ENCODE measurements at regions not wholly inside any gene's neighbourhood (a gene's known extent, or its start where the extent isn't known, plus 50 kb on each side); places are given as distances from the start of the nearest gene placed in this dataset.
A peak's percentile ranks its signal among the peaks of the same experiment; 100 is the strongest.
"Not testable (repeated sequence)": the region's sequence is repeated elsewhere in the genome, so short reads cannot be mapped to it uniquely, and the experiment has no call there.

DNA sequence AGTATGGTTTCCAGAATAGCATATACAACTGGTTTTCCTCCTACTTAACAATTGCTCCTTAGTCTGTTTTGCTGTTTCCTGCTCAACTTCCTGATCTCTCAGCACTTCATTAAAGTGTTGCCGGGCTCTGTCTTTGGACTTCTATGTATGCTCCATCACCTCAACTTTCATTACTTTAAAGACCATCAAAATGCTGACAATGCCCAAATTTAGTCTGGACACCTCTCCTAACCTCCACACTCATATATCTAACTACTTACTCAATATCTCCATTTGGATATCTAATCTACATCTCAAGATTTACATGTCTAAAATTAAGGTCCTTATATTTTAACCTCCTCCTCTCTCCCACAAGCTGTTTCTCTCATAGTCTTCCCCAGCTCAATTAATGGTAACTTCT lies 54.4 kb upstream of the LGR5 start:
- DNase-seq = no peak

DNA sequence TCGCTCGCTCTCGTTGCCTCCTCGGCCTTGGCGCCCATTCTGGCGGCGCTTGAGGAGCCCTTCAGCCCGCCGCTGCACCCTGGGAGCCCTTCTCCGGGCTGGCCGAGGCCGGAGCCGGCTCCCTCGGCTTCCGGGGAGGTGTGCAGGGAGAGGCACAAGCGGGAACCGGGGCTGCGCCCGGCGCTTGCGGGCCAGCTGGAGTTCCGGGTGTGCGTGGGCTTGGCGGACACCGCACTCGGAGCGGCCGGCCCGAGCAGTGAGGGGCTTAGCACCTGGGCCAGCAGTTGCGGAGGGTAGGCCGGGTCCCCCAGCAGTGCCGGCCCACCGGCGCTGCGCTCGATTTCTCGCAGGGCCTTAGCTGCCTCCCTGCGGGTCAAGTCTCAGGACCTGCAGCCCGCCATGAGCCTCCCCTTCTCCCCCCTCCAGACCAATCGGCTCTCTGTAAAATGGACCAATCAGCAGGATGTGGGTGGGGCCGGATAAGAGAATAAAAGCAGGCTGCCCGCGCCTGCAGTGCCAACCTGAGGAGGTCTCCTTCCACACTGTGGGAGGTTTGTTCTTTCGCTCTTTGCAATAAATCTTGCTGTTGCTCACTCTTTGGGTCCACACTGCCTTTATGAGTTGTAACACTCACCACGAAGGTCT lies 62.8 kb upstream of the LGR5 start:
- DNase-seq = not testable (repeated sequence)

DNA sequence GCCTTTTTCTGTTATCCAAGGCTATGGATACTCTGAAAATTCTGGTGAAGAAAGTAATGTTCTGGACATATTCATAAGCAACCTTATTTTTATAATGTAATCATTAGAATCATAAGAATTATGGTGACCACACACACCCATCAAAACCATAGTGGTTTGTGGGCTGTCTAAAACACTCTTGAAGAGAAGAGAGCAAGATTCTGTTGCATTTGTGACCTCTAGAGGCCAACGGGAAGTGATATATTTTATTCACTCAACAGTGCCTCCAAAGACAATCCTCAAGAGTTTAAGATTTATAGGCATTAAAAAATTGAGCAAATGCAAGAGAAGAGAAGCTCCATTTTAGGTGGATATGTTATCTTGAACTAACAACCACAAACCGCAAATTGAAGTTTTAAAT lies 68.5 kb upstream of the LGR5 start:
- no peak for DNase-seq

DNA sequence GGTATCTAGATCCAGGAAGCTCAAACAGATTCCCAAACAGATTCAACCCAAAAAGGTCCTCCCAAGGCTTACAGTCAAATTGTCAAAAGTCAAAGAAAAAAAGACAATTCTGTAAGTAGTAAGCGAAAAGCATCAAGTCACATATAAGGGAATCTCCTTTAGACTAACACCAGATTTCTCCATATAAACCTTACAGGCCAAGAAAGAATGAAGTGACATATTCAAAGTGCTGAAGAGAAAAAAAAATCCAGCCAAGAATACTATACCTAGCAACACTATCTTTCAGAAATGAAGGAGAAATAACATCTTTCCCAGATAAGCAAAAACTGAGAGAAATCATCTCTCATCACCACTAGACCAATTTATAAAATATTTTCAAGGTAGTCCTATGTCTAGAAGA lies 79.6 kb upstream of the LGR5 start:
- no peak for DNase-seq

DNA sequence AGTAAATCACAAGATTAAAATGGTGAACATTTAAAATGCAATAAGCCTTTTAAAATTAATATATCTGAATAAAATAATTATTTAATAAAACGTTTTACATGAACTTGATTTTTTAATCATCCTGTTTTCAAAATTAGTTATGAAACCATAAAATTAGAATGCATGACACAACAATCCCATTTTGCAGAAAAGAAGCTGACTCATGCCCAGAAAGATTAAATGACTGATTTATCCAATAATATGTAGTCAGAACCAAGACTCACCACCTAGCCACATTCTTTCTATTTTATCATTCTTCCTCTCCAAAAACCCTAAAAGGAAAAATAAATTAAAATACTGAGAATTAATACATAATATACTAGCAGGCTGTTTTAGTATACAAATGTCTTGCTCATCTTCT lies 83.0 kb upstream of the LGR5 start:
- DNase-seq = no peak

DNA sequence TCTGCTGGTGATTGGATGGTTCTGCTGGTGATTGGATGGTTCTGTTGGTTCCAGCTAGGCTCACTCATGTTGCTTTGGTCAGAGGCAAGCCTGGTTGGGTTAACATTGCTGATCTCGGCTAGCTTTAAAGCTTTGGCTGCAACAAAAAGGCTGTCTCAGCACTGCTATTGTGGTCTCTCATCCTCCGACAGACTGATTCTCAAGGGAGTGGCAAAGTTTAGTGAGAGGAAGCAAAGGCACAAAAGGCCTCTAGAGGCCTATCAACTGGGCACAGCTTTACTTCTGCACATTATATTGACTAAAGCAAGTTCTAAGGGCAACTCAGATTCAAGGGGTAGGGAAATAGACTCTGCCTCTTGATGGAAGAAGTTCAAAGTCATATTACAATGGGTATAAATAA lies 84.7 kb upstream of the LGR5 start:
- no peak for DNase-seq

DNA sequence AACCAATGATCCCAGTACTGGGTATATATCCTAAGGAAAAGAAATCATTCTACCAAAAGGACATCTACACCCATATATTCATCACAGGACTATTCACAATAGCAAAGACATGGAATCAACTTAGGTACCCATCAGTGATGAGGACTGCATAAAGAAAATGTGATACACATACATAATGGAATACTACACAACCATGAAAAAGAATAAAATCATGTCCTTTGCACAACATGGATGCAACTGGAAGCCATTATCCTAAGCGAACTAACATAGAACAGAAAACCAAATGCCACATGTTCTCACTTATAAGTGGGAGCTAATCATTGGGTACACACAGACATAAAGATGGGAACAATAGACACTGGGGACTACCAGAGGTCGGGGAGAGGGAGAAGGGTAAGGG lies 86.0 kb upstream of the LGR5 start:
- no peak for DNase-seq

DNA sequence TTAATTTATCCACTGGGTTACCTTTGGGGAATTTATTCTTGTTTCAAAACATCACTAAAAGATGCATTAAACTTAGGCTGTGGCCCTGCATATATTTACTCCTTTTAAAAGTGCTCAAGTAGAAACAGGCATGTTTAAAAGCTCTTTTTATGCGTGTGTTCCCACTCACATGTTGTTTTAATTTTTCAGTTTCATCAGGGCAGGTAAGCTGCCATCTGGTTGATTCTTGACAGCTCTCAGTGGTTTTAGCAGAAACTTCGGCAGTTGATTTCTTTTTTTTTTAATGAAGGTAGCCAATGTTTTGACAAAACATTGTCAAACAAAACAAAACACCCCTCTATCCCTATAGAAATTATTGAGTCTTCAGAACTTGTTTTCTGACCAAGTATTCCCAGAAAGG lies 89.6 kb upstream of the LGR5 start:
- no peak for DNase-seq

DNA sequence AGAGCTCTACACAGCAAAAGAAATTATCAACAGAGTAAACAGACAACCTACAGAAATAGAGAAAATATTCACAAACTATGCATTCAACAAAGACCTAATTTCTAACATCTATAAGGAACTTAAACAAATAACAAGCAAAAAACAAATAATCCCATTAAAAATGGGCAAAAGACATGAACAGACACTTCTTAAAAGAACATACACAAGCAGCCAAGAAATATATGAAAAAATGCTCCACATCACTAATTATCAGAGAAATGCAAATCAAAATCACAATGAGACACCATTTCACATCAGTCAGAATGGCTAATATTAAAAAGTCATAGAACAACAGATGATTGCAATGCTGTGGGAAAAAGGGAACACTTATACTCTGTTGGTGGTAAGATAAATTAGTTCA lies 100.7 kb upstream of the LGR5 start:
- DNase-seq = no peak

DNA sequence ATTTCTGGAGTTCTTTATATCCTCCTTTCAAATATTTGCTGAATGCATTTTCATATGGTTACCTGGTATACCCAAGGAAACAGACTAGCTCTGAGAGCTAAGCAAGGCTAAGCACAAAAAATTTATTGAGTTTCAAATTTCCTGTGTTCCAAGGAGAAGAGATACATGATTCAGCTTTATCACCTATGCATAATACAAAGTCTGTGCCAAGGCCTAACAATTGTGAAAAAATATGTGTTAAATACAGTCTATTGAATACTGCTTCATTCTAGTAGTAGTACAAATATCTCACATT lies 103.7 kb upstream of the LGR5 start:
- no peak for DNase-seq

DNA sequence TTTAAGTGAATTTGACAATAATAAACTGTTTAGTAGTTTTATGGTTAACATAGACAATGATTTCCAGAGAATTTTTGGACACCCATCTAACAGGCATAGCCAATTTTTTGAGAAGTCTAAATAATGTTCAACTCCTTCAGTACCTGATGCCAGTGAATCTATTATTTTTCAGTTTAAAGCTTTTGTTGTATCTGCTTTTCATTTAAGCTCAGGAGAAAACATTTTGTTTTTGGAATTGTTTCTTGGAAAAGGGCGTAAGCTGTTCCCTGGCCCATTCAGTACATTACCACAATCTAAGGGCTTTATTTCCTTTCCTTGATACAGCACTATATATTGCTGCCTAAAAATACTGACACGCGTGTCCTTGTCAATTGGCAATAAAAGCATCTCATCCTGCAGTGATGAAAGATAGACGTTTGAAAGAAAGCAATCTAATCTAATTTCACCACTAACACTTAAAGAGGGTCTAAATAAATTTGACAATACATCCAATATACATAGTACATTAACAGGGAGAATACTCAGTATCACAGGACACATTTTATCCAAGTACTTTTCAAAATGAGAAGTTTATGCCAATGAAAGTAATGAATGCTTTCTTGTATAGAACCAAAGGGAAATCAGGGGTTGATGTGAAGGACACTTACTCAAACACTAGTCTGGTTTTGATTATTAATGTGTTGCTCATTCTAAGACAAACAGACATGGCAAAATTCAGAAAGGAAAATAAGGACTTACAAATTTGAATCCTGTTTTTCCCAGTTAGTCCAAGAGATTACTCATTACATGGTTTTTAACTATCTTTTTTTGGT lies 104.2 kb upstream of the LGR5 start:
- peak; percentile 18 for DNase-seq

DNA sequence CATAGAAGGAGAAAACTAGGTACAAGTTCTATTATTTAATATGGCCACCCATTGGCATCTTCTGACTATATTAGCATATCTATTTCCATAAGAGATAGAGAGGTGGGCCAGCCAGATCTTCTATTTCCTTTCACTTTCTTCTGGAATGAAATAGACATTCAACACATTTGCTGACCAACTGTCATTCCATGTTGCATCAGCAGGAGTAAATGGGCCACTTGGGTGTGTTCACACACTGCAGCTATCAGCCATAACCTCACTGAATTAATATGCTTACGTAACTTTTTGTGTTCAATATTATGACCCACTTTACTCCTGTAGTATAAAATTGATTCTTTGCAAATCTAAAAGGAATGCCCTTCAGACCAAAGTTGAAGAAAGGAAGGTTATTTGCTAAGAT lies 106.2 kb upstream of the LGR5 start:
- no peak for DNase-seq

DNA sequence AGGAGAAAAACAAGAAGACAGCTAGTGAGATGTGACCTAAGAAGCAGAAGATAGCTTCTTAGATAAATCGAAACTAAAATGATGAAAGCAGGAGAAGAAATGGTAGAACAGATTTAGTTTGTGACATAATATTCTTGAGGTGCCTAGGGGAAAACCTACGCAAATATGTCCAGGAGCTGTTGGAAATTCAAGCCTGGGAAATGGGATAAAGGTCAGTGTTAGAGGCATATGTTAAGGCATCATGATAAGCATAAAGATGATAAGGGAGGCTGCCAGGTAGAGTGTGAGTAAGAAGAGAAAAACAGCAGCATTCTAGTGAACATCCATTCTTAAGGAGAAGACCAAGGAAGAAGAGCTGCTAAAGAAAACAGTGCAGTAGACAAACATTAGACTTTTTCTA lies 109.6 kb upstream of the LGR5 start:
- no peak for DNase-seq

DNA sequence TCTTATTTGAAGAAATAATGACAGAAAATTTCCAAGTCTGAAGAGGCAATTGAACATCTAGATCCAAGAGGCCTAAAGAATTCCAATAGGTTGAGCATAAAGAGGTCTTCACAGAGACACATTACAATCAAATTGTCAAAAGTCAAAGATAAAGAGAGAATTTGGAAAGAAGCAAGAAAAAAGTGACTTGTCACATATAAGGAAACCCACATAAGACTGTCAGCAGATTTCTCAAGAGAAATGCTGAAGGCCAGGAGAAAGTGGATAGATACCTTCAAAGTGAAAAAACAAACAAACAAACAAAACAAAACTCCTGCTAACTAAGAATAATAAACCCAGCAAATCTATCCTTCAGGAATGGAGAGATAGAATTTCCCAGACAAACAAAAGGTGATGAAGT lies 118.1 kb upstream of the LGR5 start:
- DNase-seq = no peak

DNA sequence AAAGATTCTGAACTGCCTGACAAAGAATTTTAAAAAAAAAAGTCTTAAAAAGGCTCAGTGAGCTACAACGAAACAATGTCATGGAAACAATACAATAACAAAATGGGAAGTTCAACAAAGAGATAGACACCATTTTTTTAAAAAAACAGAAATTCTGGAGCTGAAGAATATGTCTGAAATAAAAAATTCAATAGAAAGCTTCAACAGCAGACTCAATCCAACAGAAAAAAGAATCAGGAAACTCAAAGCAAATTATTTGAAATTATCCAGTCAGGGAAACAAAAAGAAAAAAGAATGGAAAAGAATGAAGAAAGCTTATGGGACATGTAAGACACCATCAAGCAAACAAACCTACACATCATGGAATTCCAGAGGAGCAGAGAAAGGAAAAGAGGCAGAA lies 118.5 kb upstream of the LGR5 start:
- DNase-seq = no peak

DNA sequence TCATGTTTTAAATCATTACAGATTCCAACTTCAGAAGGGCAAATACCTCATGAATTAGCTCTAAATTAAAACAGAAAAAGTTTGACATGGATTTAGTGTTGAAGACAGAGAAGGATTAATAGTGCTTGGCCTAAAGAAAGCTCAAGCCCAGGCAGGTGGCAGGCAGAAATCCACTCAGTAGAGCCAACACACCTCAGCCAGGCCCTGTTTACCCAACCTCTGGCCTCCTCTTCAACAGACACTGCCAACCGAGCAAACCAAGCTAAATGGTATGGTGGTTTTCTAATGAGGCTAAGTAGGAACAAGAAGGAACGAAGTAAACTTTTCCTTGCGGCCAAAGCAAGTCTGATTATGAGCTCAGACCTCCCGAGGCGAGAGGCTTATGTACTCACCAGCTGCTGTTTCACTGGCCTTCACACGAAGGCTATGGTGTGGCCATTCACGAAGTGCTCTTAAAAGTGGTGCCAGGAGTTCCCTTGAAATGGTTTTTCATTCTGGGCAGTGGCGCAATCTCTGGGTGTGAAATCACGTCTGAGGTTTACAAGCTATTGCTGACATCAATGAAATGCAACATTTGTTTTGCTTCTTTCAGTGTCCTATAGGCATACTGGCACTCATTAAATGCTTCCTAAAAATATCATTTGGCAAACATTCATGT lies 124.1 kb upstream of the LGR5 start:
- no peak for DNase-seq

DNA sequence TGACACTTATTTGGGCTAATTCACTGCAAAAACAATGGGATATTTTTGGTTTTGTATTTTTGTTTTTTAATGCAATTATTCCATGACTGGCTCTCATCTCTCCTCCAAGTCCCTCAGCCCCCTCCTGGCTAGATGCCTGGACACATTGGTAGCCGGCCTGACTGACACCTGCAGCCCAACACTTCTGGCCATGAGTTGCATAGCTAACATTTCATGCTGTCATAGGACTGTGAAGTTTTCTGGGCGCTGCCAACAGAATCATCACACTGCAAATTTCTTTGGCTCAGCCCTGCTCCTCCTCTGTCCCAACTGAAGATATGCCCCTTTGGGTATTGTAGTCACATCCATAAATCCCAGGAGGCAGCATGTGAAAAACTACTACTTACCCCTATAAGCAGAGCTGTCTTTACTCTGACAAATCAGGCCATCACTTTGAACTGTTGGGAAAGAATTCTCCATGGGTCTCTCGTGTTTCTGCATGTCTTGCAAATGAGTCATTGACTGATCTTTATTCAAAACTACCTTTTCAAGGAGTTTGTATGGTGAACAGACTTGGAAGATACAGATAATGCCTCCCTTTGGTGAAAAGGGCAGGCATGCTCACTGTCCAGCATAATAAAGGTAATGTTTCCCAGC lies 126.7 kb upstream of the LGR5 start:
- DNase-seq = no peak

DNA sequence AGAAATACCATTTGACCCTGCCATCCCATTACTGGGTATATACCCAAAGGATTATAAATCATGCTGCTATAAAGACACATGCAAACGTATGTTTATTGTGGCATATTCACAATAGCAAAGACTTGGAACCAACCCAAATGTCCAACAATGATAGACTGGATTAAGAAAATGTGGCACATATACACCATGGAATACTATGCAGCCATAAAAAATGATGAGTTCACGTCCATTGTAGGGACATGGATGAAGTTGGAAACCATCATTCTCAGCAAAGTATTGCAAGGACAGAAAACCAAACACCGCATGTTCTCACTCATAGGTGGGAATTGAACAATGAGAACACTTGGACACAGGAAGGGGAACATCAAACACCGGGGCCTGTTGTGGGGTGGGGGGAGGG lies 128.0 kb upstream of the LGR5 start:
- not testable (repeated sequence) for DNase-seq

DNA sequence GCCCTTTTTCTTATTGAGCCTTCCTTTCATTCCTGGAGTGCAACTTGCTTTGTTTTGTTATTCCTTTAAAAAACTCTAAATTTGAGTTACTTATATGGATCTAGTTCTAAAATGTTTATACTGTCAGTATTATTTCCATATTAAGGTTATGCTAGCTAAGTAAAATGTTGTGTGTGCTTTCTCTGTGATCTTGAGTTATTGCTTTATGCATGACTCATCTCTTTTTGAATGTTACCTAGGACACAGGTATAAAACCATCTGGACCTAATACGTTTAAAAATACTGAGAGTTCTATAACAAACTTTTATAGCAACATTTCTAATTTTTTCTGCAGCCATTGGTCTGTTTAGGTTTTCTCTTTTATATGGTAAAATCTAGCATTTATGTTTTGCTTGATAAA lies 132.8 kb upstream of the LGR5 start:
- no peak for DNase-seq

DNA sequence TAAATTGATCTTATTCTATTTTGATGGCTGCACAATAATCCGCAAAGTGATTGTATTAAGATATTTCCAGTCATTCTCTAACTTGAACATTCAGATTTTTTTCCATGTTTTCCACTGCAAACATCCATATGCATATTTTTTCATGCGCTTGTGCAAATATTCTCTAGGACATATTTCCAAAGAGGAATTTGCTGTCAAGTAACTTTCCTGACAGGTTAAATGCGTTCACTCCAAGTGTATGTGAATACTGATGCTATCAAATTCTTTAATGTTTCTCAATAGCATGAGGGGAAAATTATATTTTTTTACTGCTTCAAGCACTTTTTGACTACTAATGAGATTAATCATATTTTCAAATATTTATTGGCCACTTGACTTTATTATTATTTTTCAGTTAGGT lies 135.3 kb upstream of the LGR5 start:
- no peak for DNase-seq

DNA sequence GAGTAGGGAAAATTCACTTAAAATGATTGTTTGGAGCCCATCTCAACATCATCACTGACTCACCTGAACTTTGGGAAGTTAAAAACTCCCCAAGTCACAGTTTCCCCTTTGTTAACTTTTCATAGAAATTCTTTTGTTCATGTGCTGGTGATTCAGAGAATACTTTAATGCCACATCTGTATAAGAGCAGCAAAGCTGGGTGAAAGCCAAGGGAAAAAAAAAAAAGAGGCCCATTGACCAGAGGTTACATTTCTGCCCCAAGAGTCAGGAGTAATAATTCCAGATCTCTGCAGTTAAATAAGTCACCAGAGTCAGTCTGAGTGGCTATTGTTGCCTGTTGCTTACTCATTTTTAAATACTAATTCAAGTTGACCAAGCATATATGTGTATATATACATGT lies 136.4 kb upstream of the LGR5 start:
- no peak for DNase-seq

DNA sequence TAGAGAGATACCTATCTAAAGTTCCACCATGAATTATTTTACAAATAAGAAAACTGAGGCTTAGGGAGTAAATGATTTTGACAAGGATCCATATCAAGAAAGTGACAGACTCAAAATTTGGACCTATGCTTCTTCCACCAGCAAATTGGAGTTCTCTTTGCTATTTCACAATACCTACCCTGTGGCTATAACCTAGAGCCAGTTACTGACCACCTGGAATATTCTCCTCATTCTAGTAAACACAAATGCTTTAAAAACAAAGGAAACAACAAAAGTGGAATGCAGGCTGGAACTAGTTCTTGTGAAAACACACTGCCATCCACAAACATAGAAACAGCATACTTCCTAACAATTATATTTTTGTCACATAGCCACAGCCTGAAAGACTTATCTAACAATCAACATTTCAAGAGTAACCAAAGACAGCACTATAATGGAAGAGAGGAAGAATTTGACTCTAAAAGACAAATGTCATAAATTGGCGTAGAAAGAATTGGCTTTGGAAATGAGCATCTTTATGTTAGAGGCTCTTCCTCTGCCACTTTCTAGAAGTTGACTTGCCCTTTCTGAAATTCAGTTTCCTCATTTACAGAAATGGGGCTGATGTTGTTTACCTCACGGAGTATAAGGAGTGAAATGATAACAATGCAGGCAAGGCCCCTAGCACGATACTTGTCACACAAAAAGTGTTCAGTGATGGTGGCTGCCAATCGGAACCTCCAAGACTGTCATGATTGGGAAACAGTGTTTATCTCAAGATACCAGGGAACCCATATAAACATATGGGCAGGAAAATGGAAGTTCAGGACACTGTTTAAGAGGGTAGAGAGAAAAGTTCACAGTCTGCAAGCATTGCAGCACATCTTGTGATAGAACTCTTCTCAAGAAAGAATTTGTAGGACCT lies 138.6 kb upstream of the LGR5 start:
- DNase-seq = no peak

Measured in femur (tissue), 1 donor.